HG02763 (cell line): ENCODE measurements at regions not wholly inside any gene's neighbourhood (a gene's known extent, or its start where the extent isn't known, plus 50 kb on each side); places are given as distances from the start of the nearest gene placed in this dataset.

ENCODE experiments used
- ATAC-seq: cut with Tn5 transposase; IDR thresholded peaks from one replicate; pipeline ENCODE4 v1.9.1; 2021; ENCODE audit warnings: mild to moderate bottlenecking, moderate library complexity; ENCODE audit not compliant: unreplicated experiment

DNA sequence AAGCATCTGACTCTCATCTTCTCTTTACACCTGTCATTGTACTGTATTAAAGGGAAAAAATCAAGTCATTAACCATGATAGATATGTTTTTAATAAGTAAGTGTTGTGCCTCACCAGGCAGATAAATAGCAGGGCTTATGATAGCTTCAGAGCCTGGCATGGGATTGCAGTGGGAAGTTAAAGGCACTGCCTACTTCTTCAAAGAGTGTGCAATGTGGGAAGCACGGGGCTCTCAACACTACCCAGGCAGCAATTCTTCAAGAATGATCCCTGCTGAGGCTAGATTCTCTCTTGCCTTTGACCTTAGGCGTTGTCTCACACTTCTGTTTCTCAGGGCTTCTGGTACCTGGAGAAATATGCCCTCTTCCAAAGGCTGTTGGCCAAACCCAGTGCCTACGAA is 297.3 kb downstream of the MAF start:
- ATAC-seq = no peak

DNA sequence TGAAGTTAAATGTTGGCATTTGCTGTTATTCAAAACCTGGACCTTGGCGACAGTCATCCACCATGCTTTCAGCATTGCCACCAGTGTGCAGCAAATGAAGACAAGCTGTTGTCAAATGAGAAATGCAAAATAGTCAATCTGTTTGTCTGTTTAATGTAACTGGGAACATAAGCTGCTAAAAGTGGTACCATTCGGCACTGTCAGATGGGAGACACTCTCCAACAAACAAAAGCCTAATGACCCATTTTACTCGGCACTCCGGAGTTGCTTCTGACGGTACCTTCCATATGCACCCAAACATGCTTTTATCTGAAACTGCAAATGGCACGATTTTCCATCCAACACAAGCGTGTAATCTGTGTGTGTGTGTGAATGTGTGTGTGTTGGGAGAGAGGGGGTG is 297.8 kb downstream of the MAF start:
- ATAC-seq = no peak

DNA sequence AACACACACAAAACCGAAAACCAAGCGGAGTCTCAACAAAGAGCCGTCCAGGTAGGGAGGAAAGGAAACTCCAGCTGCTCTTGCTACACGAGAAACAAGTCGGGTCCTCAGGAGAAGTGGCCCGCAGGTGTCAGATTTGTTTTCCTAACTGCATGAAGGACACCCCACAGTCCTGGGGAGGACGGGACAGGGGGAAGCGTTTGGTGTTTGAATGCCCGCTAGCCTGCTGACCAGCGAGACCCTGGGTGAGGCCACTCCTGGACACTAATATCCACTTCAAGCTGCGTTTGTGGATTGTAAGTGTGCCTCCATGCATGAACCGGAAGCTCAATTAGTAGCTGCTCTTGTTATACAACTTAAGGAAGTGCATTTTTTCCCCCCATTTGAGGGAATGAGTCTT is 299.5 kb downstream of the MAF start:
- ATAC-seq = no peak

DNA sequence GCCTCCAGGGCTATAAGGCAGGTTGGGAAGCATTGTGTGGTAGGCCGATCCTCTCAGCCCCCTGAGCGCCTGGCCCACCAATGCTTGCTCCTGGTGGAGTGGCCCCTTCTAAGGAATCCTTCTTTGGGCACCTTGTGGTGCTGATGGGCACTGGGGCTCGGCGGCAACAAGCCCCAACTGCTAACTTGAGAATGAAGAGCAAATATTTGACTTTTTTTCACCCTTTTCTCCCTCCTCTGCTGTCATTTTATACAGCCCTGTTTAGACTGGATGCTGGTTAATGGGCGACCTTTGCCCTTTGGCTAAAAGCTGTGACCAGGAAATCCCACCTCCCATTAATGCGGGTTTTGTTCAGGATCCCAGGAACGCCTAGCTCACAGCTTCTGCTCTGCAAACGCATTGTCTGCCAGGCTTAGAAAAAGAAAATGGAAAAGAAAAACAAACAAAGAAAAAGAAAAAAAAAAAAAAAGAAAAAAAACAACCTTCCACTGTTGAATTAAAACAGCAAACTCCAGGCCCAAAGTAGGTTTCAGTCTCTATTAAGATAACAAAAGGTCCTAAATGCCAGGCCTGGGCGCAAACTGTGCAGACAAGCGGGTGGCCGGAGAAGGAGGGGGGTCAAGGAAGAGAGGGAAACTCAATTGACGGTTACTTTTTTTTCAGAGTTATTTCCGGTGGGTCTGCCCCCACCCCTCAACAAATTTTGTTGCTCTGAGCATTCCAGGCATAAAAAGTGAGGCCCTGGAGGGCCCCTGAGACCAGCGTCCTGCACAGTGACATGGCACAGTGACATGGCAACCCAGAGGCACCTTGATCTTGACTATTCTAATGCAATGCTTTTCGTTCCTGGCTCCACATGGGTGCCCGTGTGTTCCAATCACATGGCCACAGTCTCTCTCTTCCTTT is 301.4 kb downstream of the MAF start:
- no peak for ATAC-seq

DNA sequence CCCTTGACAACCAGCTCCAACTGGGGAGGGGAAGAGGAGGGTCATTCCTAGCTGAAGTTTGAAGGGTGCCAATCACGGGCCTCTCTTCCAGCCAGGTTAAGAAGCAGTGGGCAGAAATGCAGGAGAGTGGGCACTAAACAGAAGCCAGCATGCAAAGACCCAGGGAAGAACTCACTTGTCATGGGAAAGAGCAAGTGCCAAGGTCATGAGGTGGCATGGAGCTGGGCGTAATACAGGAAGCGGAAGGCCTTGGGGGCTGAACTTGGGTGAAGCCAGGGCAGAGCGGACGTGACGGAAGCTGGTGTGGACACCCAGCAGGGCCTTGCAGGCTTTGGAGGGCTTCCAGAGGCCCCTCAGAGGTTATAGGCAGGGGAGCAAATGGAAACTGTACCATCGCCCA is 302.1 kb downstream of the MAF start:
- no peak for ATAC-seq

DNA sequence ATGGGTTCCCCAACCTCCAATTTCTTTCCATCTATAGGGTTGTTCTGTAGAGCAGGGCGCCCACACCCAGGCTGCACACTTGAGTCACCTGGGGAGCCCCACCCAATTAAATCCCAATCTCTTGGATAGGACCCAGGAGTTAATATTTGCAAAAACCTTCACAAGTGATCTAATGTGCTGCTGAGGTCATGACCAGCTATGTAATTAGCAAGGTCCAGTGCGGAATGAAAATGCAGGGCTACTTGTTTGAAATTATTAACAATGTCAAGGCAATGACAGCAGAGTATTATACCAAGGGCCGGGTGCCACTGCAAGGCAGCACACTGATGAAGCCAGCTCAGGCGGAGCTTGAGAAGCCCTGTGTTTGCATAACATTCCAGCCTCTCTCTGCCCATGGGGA is 302.7 kb downstream of the MAF start:
- ATAC-seq = no peak

DNA sequence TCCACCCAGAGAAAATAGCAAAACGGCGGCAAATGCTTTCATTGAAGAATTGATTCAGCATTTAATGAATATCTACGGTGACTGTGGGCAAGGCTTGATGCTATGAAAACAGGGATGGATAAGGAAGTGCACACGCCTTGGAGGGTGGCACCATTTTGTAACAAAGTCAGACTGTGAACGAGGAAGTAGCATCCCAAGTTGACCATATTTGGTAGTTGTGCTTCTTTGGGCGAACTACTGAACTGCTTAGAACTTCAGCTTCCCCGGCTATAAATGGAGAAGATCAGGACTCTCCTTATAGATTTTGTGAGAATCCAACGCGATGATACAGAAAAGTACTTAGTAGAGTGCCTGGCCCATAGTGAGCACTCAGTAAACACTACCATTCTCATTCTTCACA is 303.2 kb downstream of the MAF start:
- ATAC-seq = no peak

DNA sequence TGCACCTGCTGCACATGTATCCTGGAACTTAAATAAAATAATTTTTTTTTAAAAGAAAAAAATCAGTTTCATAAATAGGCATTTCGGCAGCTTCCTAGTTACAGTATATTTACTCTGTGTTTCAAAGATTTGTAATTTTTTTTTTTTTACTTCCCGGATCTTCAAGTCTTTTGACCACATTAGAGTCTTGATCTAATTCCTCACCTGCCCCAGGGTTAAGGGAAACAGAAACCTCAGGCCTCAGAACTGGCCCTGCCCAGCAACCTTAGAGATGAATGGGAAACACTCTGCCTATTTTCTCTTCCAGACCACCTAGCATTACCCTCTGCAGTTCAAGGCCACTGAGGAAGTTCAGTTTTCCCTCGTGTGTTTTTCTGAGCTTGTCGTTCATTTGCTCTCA is 304.0 kb downstream of the MAF start:
- ATAC-seq = no peak

DNA sequence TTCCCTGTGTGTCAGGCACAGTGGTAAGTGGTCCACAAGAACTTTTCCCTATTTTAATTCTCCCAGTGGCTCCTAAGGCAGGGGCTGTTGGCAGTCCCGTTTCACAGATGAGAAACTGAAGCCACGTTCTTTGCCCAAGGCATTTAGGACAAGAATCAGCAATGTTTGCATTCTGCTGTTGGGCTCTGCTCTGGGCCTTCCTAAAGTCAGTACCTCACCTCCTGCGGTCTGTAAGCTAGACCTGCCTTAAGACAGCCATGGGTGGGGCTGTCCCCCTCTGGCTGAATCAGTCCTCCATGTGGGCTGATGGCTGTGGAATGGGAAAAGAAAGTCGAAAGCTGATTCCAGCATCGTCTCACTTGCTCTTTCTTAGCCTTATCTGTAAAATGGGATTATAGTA is 304.8 kb downstream of the MAF start:
- no peak for ATAC-seq

DNA sequence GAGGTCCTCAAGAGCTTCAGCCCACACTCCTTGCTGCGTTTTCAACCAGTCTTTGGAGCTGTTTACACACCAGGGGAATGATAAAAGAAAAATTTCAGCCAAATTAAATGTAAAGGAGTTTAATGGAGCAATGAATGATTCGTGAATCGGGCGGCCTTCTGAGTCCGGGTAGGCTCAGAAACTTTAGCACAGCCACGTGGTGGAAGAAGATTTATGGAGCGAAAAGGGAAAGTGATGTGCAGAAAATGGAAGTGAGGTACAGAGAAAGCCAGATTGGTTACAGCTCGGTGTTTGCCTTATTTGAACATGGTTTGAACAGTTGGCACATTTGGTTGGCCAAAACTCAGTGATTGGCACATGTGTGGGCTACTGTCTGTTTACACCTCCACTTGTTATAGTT is 305.4 kb downstream of the MAF start:
- ATAC-seq = no peak

DNA sequence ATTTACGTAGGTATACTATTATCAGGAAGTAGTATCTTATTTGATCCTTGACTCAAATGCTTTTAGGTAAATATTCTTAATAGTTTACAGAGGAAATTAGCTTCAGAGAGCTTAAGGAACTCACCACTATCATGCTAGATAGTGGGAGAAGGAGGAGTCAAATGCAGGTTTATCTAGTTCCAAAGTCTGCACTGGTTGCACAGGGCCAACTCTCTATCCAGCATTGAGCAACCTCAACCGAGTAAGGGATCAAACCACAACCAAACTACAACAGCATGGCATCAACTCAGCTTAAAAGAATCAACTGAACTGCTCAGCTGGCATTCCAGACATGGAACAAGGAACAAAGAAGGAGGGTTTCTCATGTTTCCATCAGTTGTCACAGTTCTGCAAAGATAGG is 306.0 kb downstream of the MAF start:
- ATAC-seq = no peak

DNA sequence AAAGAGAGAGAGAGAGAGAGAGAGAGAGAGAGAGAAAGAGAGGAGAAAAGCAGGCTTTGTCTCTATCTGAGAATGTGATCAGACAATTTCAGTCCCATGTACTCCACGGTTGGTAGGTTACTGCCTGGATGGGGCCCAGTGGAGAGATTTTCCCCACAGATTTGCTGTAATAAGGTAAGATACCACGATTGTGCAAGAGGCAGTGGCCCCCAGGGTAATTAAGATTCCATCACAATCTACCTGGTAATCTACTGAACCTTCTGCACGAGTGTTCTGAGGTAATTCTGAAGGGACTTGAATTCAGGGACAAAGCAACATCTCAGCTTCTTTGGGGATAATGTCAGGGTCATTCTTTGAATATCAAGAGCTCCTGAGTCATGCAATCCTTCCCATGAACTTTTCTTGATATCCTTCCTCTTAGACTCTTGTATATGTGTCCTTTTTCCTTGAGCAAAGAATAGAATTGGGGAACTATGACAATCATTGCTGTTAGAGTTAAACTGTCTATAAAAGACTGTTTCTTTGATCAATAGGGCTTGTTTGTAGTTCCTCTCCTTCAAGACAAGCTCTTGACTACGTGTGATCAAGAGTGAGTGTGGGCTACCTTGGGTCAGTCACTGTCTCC is 306.6 kb downstream of the MAF start:
- ATAC-seq = no peak

DNA sequence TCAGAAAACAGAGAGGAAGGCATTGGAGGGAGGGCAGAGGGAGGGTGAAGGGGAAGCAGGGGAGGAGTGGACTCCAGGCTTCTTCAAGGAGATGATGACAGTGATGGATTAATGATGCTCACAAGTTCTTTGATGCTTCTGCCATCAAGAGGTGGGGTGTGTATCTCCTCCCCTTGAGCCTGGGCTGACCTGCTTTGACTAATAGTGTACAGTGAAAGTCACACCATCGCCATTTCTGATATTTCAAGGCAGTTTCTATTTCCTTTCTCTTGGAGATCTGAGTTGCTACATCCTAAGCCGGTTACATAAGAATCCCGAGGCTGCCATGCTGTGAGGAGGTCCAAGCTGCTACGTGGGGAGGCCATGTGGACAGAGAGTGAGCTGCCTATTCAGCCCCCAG is 312.5 kb downstream of the MAF start:
- no peak for ATAC-seq

DNA sequence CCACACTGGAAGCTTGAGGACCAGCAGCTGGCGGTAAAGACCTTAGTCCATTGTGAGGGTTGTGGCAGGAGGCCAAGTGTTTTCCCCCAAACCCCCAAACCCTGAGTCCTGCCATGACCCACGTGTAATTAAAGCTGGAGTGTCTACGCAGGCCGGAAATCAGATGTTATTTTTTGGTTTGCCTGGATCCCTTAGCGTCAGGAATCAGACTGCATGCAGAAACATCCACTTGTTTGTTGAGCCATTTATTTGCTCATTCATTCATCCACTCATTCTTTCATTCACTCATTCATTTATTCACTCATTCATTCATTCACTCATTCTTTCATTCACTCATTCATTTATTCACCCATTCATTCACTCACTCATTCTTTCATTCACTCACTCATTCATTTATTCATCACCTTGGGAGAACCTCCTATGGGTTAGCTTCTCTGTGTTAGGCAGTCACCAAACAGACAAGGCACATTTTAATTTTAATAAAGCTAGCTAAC is 313.1 kb downstream of the MAF start:
- no peak for ATAC-seq

DNA sequence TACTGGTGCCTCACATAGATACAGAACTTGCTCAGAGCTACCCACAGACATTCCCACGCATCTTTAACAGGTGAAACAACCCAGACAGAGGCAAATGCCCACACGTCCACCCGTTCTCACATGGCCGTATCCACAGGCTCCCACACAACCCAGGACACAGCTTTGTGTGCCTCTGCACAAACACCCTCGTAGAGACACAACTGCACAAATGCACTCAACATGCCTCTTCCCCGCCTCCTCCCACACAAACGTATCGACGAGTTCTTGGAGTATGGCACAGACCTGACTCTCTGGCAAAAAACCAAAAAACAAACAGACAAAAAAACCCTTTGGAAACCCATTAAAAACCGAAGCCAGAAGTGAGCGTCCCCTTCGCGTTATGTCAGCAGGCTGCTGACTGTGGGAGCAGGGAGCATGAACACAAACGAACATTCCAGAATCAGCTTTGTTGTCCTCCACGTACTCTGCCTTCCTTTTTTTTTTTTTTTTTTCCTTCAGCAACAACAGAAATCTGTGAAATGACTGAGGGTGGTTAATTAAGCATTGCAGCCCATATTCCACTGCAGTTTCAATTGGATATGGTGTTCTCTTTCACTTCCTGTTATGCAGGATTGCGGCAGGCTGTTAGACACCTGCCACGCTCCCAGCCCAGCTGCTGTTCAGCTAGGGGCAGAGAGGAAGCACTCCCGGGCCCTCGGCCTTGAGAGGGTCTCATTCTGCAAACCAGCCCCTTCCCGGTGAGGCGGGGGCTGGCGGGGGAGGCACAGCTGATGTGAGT is 313.7 kb downstream of the MAF start:
- ATAC-seq = peak; percentile 90

DNA sequence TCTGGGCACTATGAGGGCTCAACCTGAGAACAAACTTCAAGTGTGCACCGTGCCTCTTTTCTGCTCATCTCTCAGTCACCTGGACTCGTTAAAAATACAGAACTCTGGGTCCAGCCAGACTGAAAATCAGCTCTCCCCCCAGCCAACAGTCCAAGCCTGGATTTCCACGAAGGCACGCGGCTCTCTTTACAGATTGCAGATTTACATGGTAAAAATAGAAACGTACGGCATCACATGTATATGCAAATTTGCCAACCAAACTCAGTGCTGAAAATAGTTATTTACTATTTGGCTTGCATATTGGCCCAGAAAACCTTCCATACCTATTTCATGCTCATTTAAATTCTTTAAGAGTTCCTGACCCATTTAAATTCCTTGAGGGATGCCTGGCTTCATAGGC is 315.8 kb downstream of the MAF start:
- no peak for ATAC-seq

DNA sequence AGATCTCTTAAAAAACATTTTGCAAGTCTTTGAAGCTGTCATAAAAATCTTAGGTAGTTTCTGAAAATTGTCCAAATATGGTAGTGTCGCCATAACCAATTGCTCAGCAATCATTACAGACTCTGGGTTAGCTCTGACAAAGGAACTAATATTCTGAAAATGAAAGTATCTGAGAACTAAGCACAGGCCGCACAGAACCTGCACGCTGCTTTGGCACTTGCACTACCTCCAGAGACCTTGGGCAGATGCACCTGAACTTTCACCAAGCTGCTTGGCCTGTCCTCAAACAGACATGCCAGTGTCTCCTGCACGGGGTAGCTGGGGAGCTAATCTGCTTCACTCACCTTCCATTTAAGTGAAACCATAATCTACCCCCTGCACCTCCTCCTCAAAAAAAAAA is 317.0 kb downstream of the MAF start:
- no peak for ATAC-seq

DNA sequence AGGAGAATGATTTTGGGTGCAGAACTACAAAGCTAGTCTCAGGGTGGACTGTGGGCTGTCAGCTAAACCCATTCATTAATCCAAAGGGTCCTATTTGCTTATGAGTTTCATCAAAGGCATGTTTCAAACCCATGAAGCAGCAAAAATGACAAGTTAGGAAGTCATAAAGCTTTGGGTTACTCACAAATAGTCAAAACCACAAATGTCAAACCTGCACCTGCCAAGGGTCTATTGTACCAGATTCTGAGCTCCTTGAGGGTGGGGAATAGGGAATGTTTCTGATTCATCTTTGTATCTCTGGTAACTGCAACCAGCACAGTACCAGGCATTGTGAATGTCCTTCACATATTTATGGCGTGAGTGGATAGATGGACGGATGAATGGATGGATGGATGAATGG is 317.7 kb downstream of the MAF start:
- no peak for ATAC-seq

DNA sequence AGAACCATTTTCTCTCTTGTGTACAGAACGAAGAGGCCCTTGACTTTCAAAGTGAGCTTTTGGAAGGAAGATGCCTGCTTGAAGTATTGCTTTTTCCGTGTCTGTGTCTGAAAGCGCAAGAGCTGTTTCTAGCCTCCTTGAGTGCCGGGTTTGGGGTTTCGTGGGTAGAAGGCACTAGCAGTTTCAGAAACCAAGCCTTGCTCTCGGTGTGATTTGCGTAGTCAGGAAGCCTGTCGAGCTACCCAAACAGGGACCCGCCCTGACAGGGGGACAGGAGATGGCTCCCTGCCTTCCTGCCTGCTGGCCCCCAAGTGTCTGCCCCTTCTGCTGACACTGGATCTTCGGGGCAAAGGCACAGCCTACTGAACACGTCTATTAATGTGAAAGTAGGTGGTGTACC is 322.0 kb downstream of the MAF start:
- ATAC-seq = no peak

DNA sequence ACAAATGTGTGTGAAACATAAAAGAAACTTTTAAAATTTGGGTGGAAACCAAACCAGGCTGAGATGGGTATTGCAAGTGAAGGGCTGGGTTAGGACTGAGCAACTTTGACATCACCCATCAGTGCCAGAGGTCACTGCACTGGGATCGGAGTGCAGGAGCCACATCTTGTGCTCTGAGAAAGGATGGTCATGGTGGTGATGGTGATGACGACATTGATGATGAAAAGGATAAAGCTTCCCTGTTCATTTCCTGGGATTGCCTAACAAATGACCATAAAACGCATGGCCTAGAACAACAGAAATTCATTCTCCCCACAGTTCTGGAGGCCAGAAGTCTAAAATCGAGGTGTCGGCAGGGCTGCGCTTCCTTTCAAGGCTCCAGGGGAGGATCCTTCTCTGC is 324.0 kb downstream of the MAF start:
- no peak for ATAC-seq

DNA sequence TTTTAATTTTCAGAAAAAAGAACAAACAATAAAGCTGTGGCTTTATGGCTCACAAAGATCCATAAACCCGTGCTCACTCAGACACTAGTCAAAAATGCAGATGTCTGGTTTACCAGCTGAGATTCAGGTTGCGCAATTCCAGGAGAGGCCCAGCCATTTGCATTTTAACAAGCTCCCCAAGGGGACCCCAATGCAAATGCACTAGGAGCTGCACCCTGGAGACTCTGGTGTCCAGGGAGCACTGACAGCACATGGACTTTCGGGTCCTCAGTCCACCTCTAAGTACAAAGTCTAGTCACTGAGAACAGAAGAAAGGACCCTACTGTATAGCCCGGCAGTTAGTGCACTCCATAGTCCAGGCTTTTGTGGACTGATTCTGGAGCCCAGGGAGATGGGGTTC is 326.3 kb downstream of the MAF start:
- no peak for ATAC-seq

DNA sequence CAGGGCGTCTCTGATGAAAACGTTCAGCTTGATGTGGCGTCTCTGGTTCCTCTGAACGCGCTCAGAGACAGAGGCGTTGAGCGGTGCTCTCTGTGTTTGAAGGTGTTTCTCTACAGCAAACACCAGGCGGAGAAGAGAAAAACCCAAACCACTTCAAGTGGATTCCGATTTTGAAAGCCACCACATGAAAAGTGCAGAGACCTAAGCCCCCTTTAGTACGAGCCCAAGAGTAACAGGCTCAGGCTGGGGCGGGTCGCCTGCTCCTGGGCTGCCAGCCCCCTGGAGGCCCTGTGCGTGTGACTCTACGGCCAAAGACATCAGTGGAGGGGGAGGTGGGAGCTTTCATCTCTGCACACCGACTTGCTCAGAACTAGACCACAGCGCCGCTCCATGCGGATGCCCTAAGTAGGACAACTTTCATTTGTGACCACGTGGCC is 328.4 kb downstream of the MAF start:
- no peak for ATAC-seq
